CD14-positive monocyte (primary cell): ENCODE measurements at regions not wholly inside any gene's neighbourhood (a gene's known extent, or its start where the extent isn't known, plus 50 kb on each side); places are given as distances from the start of the nearest gene placed in this dataset.
"Not testable (repeated sequence)": the region's sequence is repeated elsewhere in the genome, so short reads cannot be mapped to it uniquely, and the experiment has no call there.

Experiments used
- DNase-seq, 3 donors: peaks; one replicate each; pipeline ENCODE4 v3.0.0-alpha.2; 2011 to 2022
- H2AFZ ChIP-seq: 2 replicates; pipeline ENCODE4 v1.6.0; 2012; ENCODE audit warnings: mild to moderate bottlenecking, low read depth, low read length, inconsistent platforms; ENCODE audit not compliant: insufficient read depth, poor library complexity, severe bottlenecking
- H3K27ac ChIP-seq, 2 donors: 1 replicate in 1 of 2; 2 replicates in 1 of 2; pipeline ENCODE4 v1.5.1; 2012 to 2013; ENCODE audit warnings: low read length in 2 of 2, control low read depth in 1 of 2, inconsistent platforms in 1 of 2, low read depth in 1 of 2, mild to moderate bottlenecking in 1 of 2
- H3K27me3 ChIP-seq, 2 donors: one replicate each; pipeline versions ENCODE4 v1.6.0 to v1.6.1; 2011 to 2013; ENCODE audit warnings: low read length in 2 of 2; ENCODE audit not compliant: control insufficient read depth in 2 of 2, insufficient read depth in 2 of 2
- H3K36me3 ChIP-seq, 2 donors: replicated peaks in 1 of 2; 1 replicate in 1 of 2; 2 replicates in 1 of 2; pipeline versions ENCODE4 v1.5.1 to v1.6.1; 2012 to 2013; ENCODE audit warnings: low read length in 2 of 2, control low read depth in 1 of 2, inconsistent platforms in 1 of 2, mild to moderate bottlenecking in 1 of 2; ENCODE audit not compliant: insufficient read depth in 2 of 2, control insufficient read depth in 1 of 2
- H3K4me1 ChIP-seq, 2 donors: 1 replicate in 1 of 2; 2 replicates in 1 of 2; pipeline versions ENCODE4 v1.5.1 to v1.6.1; 2012 to 2013; ENCODE audit warnings: low read length in 2 of 2, control low read depth in 1 of 2, inconsistent platforms in 1 of 2, mild to moderate bottlenecking in 1 of 2, moderate library complexity in 1 of 2; ENCODE audit not compliant: insufficient read depth in 2 of 2, control insufficient read depth in 1 of 2
- H3K4me2 ChIP-seq: replicated peaks from 2 replicates; pipeline ENCODE3; 2012; ENCODE audit warnings: low read length, moderate library complexity, mild to moderate bottlenecking; ENCODE audit not compliant: poor library complexity, severe bottlenecking; ENCODE audit errors: extremely low read depth
- H3K4me3 ChIP-seq, 3 experiments: fragments of 200-600 bp in 1 of 3; sonication (generic) in 1 of 3; replicated peaks in 1 of 3; 1 replicate in 2 of 3; 2 replicates in 1 of 3; pipeline ENCODE4 v1.5.1; 2011 to 2013; ENCODE audit warnings: low read length in 3 of 3, mild to moderate bottlenecking in 3 of 3, control low read depth in 2 of 3, low read depth in 2 of 3, inconsistent platforms in 1 of 3, moderate library complexity in 1 of 3
- H3K79me2 ChIP-seq: 2 replicates; pipeline ENCODE4 v1.6.0; 2012; ENCODE audit warnings: mild to moderate bottlenecking, control low read depth, inconsistent platforms, low read length, moderate library complexity; ENCODE audit not compliant: insufficient read depth
- H3K9ac ChIP-seq: 2 replicates; pipeline ENCODE4 v1.6.0; 2017; ENCODE audit warnings: low read length, mild to moderate bottlenecking; ENCODE audit not compliant: insufficient read depth, poor library complexity, severe bottlenecking
- H3K9me3 ChIP-seq, 2 donors: replicated peaks in 1 of 2; 1 replicate in 1 of 2; 2 replicates in 1 of 2; pipeline versions ENCODE4 v1.5.1 to v1.6.1; 2012 to 2013; ENCODE audit warnings: low read length in 2 of 2, control low read depth in 1 of 2; ENCODE audit not compliant: control insufficient read depth in 1 of 2, insufficient read depth in 1 of 2
- H4K20me1 ChIP-seq: 2 replicates; pipeline ENCODE4 v1.6.0; 2012; ENCODE audit warnings: mild to moderate bottlenecking, low read length, control low read depth, moderate library complexity; ENCODE audit not compliant: insufficient read depth
- H3K27ac Mint-ChIP-seq, 7 donors: one replicate each; pipeline ENCODE4 v1.8.0; 2020; ENCODE audit warnings: mild to moderate bottlenecking in 7 of 7, mixed read lengths in 7 of 7, moderate library complexity in 6 of 7, inconsistent platforms in 2 of 7
- H3K27me3 Mint-ChIP-seq, 3 donors: one replicate each; pipeline ENCODE4 v1.8.0; 2021 to 2022; ENCODE audit warnings: low read depth in 3 of 3, mild to moderate bottlenecking in 3 of 3, mixed read lengths in 3 of 3, moderate library complexity in 3 of 3, inconsistent platforms in 1 of 3
- H3K36me3 Mint-ChIP-seq, 2 donors: one replicate each; pipeline ENCODE4 v1.8.0; 2020; ENCODE audit warnings: mixed read lengths in 2 of 2, inconsistent platforms in 1 of 2, mild to moderate bottlenecking in 1 of 2
- H3K4me1 Mint-ChIP-seq: one replicate; pipeline ENCODE4 v1.8.0; 2020; ENCODE audit warnings: mild to moderate bottlenecking, mixed read lengths
- H3K4me3 Mint-ChIP-seq, 2 donors: one replicate each; pipeline ENCODE4 v1.8.0; 2020; ENCODE audit warnings: mild to moderate bottlenecking in 2 of 2, mixed read lengths in 2 of 2, moderate library complexity in 1 of 2
- H3K9me3 Mint-ChIP-seq, 7 donors: one replicate each; pipeline ENCODE4 v1.8.0; 2020 to 2022; ENCODE audit warnings: mixed read lengths in 7 of 7, mild to moderate bottlenecking in 6 of 7, moderate library complexity in 6 of 7, inconsistent platforms in 2 of 7
- CTCF ChIP-seq: fragments of 200-600 bp; IDR thresholded peaks from one replicate; pipeline ENCODE4 v1.8.0; 2022; ENCODE audit warnings: antibody characterized with exemption, mild to moderate bottlenecking
- WGBS: methylation state at CpG from one replicate; pipeline ENCODE4 v1.1.5; 2013; ENCODE audit warnings: missing lambda C conversion rate; ENCODE audit not compliant: insufficient coverage; 5-methylcytosine and 5-hydroxymethylcytosine counted together
- intact Hi-C, 2 donors: fragments of 100-400 bp; cut with micrococcal nuclease; formaldehyde crosslinking; loops; one replicate each; pipeline versions ENCODE4 v1.15.0 to v1.15.1; 2023

GRCh38 chr4:77525538-77525937 lies 80.1 kb upstream of the CXCL13 start:
- no peaks in the 10 kb centered on the region for H3K4me1 ChIP-seq
- no peak overlapping the region for H3K4me2 ChIP-seq
- no peaks in the 10 kb centered on the region for H3K36me3 ChIP-seq
- no peaks in the 10 kb centered on the region for H3K79me2 ChIP-seq
- H3K4me1 Mint-ChIP-seq, result no peaks in the 10 kb centered on the region
- intact Hi-C loops, result no loop called here
- peaks cover 0 to 2% (median 1%) of the 10 kb centered on the region in 3 donors for H3K27me3 Mint-ChIP-seq
- WGBS, result no CpG with 5 or more reads among the region's 1 CpG
- H3K9me3 Mint-ChIP-seq, result peaks cover 3 to 17% (median 8%) of the 10 kb centered on the region in 7 donors
- no peak overlapping the region for H3K9ac ChIP-seq
- H2AFZ ChIP-seq, result no peak overlapping the region
- no peak for DNase-seq
- peaks cover 0 to 6% of the 10 kb centered on the region in 2 donors for H3K9me3 ChIP-seq
- no peak for TF ChIP-seq CTCF
- H3K27me3 ChIP-seq, result no peaks in the 10 kb centered on the region
- H3K4me3 ChIP-seq, result no peak overlapping the region
- no peaks in the 10 kb centered on the region for H4K20me1 ChIP-seq
- H3K27ac ChIP-seq, result no peak overlapping the region
- H3K27ac Mint-ChIP-seq, result no peak overlapping the region
- no peak overlapping the region for H3K4me3 Mint-ChIP-seq
- H3K36me3 Mint-ChIP-seq, result no peaks in the 10 kb centered on the region

- H3K4me3 Mint-ChIP-seq, H3K9ac ChIP-seq, H3K27me3 ChIP-seq, H2AFZ ChIP-seq, DNase-seq, H3K4me1 ChIP-seq, H3K4me2 ChIP-seq, H3K27me3 Mint-ChIP-seq, H3K27ac ChIP-seq, H3K79me2 ChIP-seq, H3K9me3 ChIP-seq, intact Hi-C loops, H3K36me3 Mint-ChIP-seq, H3K27ac Mint-ChIP-seq, H3K4me3 ChIP-seq, H3K36me3 ChIP-seq, H4K20me1 ChIP-seq, H3K4me1 Mint-ChIP-seq: not testable (repeated sequence)
- H3K9me3 Mint-ChIP-seq, result peaks cover 3 to 25% (median 10%) of the 10 kb centered on the region in 7 donors
- no CpG with 5 or more reads among the region's 3 CpGs for WGBS
Measured at GRCh38 chr4:77527900-77528299, 77.7 kb upstream of the CXCL13 start.
